HEK293T (cell line): ENCODE measurements at regions not wholly inside any gene's neighbourhood (a gene's known extent, or its start where the extent isn't known, plus 50 kb on each side); places are given as distances from the start of the nearest gene placed in this dataset.

ENCODE experiments used
- FOXA1 ChIP-seq: fragments of 450-650 bp; IDR thresholded peaks from 2 replicates; pipeline ENCODE4 v1.6.1; 2016; ENCODE audit warnings: mild to moderate bottlenecking
- FOXK2 ChIP-seq: fragments of 450-650 bp; IDR thresholded peaks from 2 replicates; pipeline ENCODE4 v1.6.1; 2016; ENCODE audit warnings: mild to moderate bottlenecking
- HDGF ChIP-seq: fragments of 450-650 bp; IDR thresholded peaks from 2 replicates; pipeline ENCODE4 v1.6.1; 2017; ENCODE audit warnings: antibody characterized with exemption, borderline replicate concordance
- LEF1 ChIP-seq: fragments of 450-650 bp; IDR thresholded peaks from 2 replicates; pipeline ENCODE4 v1.6.1; 2017; ENCODE audit warnings: mild to moderate bottlenecking, borderline replicate concordance
- SP1 ChIP-seq: fragments of 450-650 bp; IDR thresholded peaks from 2 replicates; pipeline ENCODE4 v1.6.1; 2017
- ZNF384 ChIP-seq: fragments of 450-650 bp; IDR thresholded peaks from 2 replicates; pipeline ENCODE4 v1.6.1; 2016

DNA sequence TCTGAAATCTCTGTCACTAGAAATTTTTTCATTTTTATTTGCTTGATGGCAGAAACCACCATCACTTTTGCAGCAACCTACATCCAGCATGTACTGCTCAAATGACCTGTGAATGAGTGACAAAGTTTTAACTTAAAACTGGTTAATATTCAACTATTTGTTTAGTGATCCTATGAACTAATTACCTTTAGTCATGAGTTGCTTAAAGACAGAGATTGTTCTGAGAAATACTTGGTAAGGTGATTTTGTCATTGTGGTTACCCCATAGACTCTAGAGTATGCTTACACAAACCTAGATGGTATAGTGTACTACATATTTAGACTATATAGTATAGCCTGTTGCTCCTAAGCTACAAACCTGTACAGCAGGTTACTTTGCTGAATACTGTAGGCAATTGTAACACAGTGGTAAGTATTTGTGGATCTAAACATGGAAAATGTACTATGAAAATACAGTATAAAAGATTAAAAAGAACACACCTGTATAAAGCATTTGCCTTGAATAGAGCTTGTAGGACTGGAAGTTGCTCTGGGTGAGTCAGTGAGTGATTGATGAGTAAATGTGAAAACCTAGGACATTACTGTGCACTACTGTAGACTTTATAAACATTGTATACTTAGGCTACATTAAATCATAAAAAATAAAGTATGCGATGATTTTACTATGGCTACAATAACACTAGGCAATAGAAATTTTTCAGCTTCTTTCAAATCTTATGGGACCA is 256.6 kb upstream of the PPFIA2 start:
- TF ChIP-seq ZNF384 (no peak), FOXK2 (no peak), FOXA1 (no peak), LEF1 (no peak), SP1 (no peak), HDGF (no peak)
